Left kidney (tissue), 1 donor: ENCODE measurements at regions not wholly inside any gene's neighbourhood (a gene's known extent, or its start where the extent isn't known, plus 50 kb on each side); places are given as distances from the start of the nearest gene placed in this dataset.
"Not testable (repeated sequence)": the region's sequence is repeated elsewhere in the genome, so short reads cannot be mapped to it uniquely, and the experiment has no call there.

Experiments used
- DNase-seq: peaks from one replicate; pipeline ENCODE4 v3.0.0-alpha.2; 2013

GRCh38 chr2:87640961-87641563, 106.8 kb upstream of the PLGLB2 start:
- peak; percentile 25 for DNase-seq

GRCh38 chr2:87643165-87643564, 104.7 kb upstream of the PLGLB2 start:
- DNase-seq, result not testable (repeated sequence)

- not testable (repeated sequence) for DNase-seq
These were observed 100.0 kb upstream of the PLGLB2 start for GRCh38 chr2:87647737-87648498.

- not testable (repeated sequence) for DNase-seq
These were observed 99.1 kb upstream of the PLGLB2 start for GRCh38 chr2:87648815-87649214.

GRCh38 chr2:87649871-87650270, 98.0 kb upstream of the PLGLB2 start:
- DNase-seq, result not testable (repeated sequence)

- DNase-seq, result not testable (repeated sequence)
These were observed 97.0 kb upstream of the PLGLB2 start for GRCh38 chr2:87650837-87651236.

GRCh38 chr2:87651589-87651988, 96.3 kb upstream of the PLGLB2 start:
- DNase-seq, result not testable (repeated sequence)

- not testable (repeated sequence) for DNase-seq
These were observed 94.5 kb upstream of the PLGLB2 start for GRCh38 chr2:87653373-87653772.

- DNase-seq, result not testable (repeated sequence)
These were observed 93.6 kb upstream of the PLGLB2 start for GRCh38 chr2:87654136-87654814.

GRCh38 chr2:87657915-87658314, 90.0 kb upstream of the PLGLB2 start:
- not testable (repeated sequence) for DNase-seq

GRCh38 chr2:87658357-87658756, 89.5 kb upstream of the PLGLB2 start:
- DNase-seq, result not testable (repeated sequence)

- not testable (repeated sequence) for DNase-seq
These were observed 88.9 kb upstream of the PLGLB2 start for GRCh38 chr2:87658976-87659375.

- not testable (repeated sequence) for DNase-seq
These were observed 87.7 kb upstream of the PLGLB2 start for GRCh38 chr2:87660164-87660563.

GRCh38 chr2:87662316-87663290, 85.3 kb upstream of the PLGLB2 start:
- DNase-seq, result not testable (repeated sequence)

- not testable (repeated sequence) for DNase-seq
These were observed 84.5 kb upstream of the PLGLB2 start for GRCh38 chr2:87663347-87663746.

- not testable (repeated sequence) for DNase-seq
These were observed 80.9 kb upstream of the PLGLB2 start for GRCh38 chr2:87667027-87667426.

- not testable (repeated sequence) for DNase-seq
These were observed 79.5 kb upstream of the PLGLB2 start for GRCh38 chr2:87668361-87668760.

- DNase-seq, result not testable (repeated sequence)
These were observed 78.2 kb upstream of the PLGLB2 start for GRCh38 chr2:87669633-87670231.

- DNase-seq, result not testable (repeated sequence)
These were observed 75.5 kb upstream of the PLGLB2 start for GRCh38 chr2:87672404-87672803.

GRCh38 chr2:87674729-87675128, 73.2 kb upstream of the PLGLB2 start:
- DNase-seq, result not testable (repeated sequence)

- DNase-seq, result not testable (repeated sequence)
These were observed 72.4 kb upstream of the PLGLB2 start for GRCh38 chr2:87675487-87675886.
